Muscle layer of colon (tissue), 2 donors: ENCODE measurements at regions not wholly inside any gene's neighbourhood (a gene's known extent, or its start where the extent isn't known, plus 50 kb on each side); places are given as distances from the start of the nearest gene placed in this dataset.

ENCODE experiments used
- H3K27ac ChIP-seq: one replicate; pipeline ENCODE4 v1.7.0; 2013; ENCODE audit warnings: low read depth, mild to moderate bottlenecking, low read length, moderate library complexity
- H3K27me3 ChIP-seq, 2 donors: one replicate each; pipeline ENCODE4 v1.7.0; 2013; ENCODE audit warnings: low read length in 2 of 2, mild to moderate bottlenecking in 2 of 2; ENCODE audit not compliant: insufficient read depth in 2 of 2, control insufficient read depth in 1 of 2
- H3K36me3 ChIP-seq: one replicate; pipeline ENCODE4 v1.7.0; 2013; ENCODE audit warnings: mild to moderate bottlenecking, low read length; ENCODE audit not compliant: insufficient read depth
- H3K4me1 ChIP-seq: one replicate; pipeline ENCODE4 v1.7.0; 2013; ENCODE audit warnings: mild to moderate bottlenecking, low read length; ENCODE audit not compliant: insufficient read depth
- H3K4me3 ChIP-seq, 2 donors: one replicate each; pipeline ENCODE4 v1.7.0; 2013; ENCODE audit warnings: low read length in 2 of 2, low read depth in 1 of 2, mild to moderate bottlenecking in 1 of 2, moderate library complexity in 1 of 2
- H3K9ac ChIP-seq: one replicate; pipeline ENCODE4 v1.7.0; 2013; ENCODE audit warnings: low read length
- H3K9me3 ChIP-seq: one replicate; pipeline ENCODE4 v1.7.0; 2013; ENCODE audit warnings: mild to moderate bottlenecking, low read length
- donor health status: abdominal sarcoma.
- donor health status: Adenocarcinoma of cecum.

- H3K27ac ChIP-seq: no peak overlapping the region
- no peak overlapping the region for H3K9ac ChIP-seq
- H3K36me3 ChIP-seq: no peaks in the 10 kb centered on the region
These were observed 119.0 kb upstream of the CPSF6 start for GRCh38 chr12:69120354-69120753.

DNA sequence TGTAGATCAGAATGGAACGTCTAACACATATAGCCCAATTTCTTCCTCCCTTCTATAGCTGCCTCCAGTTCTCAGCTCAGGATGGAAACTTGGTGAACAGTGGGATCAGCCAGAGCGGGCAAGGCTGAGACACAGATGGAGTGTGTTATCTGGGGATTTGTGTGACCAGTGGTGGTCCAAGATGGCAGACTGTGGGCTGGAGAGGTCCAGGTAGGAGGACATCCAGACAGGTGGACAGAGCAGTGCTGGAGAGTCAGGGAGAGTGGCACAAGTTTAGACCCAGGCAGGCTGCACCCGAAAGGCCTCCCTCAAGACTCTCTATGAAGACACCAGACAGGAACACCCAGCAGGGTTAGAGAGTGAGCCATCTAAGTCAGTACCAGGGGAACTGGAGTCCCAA lies 116.1 kb upstream of the CPSF6 start:
- no peaks in the 10 kb centered on the region for H3K36me3 ChIP-seq
- H3K9me3 ChIP-seq: no peaks in the 10 kb centered on the region
- H3K4me1 ChIP-seq: peaks cover 3% of the 10 kb centered on the region
- H3K4me3 ChIP-seq: no peak overlapping the region
- no peak overlapping the region for H3K9ac ChIP-seq
- H3K27ac ChIP-seq: no peak overlapping the region
- H3K27me3 ChIP-seq: no peaks in the 10 kb centered on the region

More at GRCh38 chr12:69120354-69120753, 119.0 kb upstream of the CPSF6 start:
- no peaks in the 10 kb centered on the region for H3K27me3 ChIP-seq
- no peak overlapping the region for H3K4me3 ChIP-seq
- H3K4me1 ChIP-seq: peaks cover 3% of the 10 kb centered on the region
- H3K9me3 ChIP-seq: no peaks in the 10 kb centered on the region

DNA sequence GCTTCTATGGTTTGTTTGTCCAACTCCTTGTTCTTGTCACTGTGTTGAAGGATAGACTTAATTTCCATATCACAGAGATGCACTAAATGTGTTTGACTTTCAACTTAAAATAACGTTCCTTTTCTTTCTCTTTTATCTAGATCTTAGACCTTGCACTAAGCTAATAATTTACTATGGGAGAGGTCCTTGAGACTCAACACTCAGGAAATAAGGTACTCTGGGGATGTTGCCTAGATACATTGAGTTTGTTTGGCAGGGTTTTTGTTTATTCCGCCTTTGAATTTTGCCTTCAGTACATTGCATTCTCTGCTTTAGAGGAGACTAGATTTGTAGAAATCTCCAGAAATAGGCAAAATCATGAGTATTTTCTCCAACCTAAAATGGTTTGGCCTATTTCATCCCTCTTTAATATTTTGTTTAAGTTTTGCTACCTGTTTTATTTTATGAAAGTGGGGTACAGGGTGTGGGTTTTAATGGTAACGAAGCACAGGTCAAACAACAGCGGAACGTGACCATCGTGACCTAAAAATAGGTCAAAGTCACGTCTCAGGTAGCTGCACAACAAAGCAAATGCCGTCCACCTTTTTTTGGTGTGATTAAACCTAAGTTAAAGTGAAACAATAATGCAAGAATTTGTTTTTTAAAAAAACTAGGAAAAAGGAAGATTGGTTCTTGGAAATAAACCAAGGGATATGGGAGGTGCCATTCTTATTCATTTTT lies 115.3 kb upstream of the CPSF6 start:
- Histone ChIP-seq H3K27ac (no peak overlapping the region), H3K4me3 (no peak overlapping the region), H3K4me1 (peaks cover 3% of the 10 kb centered on the region), H3K9ac (no peak overlapping the region), H3K36me3 (no peaks in the 10 kb centered on the region), H3K9me3 (no peaks in the 10 kb centered on the region), H3K27me3 (no peaks in the 10 kb centered on the region)

- Histone ChIP-seq H3K4me3 (no peak overlapping the region), H3K27ac (no peak overlapping the region), H3K27me3 (no peaks in the 10 kb centered on the region), H3K4me1 (peaks cover 3% of the 10 kb centered on the region), H3K36me3 (no peaks in the 10 kb centered on the region), H3K9ac (no peak overlapping the region), H3K9me3 (no peaks in the 10 kb centered on the region)
These were observed 110.4 kb upstream of the CPSF6 start for GRCh38 chr12:69129017-69129416.

DNA sequence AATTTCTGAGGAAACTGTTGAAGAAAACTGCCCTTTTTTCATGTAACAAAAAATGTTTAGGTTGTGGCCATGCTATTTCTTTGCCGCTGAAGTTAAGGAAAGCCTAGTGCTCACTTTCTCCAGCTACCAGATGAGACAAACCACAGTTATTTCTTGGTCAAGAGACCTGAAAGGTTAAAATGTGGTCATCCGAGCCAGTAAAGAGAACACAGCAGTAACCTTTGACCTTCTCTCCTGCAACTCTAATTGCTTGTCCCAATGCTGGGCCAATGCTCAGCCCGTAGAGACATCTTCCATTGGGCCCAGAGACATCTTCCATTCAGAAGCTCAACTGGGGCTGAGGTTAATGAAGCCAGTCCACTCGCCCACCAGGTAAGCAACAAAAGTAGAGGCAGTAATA lies 109.8 kb upstream of the CPSF6 start:
- no peak overlapping the region for H3K9ac ChIP-seq
- no peaks in the 10 kb centered on the region for H3K4me1 ChIP-seq
- H3K36me3 ChIP-seq: no peaks in the 10 kb centered on the region
- no peaks in the 10 kb centered on the region for H3K27me3 ChIP-seq
- H3K27ac ChIP-seq: no peak overlapping the region
- no peak overlapping the region for H3K4me3 ChIP-seq
- no peaks in the 10 kb centered on the region for H3K9me3 ChIP-seq

DNA sequence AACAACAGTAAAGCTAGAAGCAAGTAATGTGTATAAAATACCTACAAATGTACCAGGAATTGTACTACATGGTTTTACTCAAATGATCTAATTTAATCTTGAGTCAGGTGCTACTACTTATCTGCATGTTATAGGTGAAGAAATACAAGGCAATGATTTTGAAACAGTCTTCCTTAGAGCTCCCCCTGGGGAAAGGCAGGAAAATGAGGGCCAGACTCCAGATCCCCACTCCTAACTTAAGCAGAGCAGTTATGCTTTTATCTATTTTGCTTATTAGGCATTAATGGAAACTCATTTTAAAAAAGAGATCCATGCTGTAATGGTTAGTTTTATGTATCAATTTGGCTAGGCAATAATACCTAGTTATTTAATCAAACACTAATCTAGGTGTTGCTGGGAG lies 109.3 kb upstream of the CPSF6 start:
- H3K9me3 ChIP-seq: no peaks in the 10 kb centered on the region
- no peaks in the 10 kb centered on the region for H3K4me1 ChIP-seq
- no peak overlapping the region for H3K4me3 ChIP-seq
- no peak overlapping the region for H3K9ac ChIP-seq
- H3K36me3 ChIP-seq: no peaks in the 10 kb centered on the region
- no peaks in the 10 kb centered on the region for H3K27me3 ChIP-seq
- H3K27ac ChIP-seq: no peak overlapping the region

DNA sequence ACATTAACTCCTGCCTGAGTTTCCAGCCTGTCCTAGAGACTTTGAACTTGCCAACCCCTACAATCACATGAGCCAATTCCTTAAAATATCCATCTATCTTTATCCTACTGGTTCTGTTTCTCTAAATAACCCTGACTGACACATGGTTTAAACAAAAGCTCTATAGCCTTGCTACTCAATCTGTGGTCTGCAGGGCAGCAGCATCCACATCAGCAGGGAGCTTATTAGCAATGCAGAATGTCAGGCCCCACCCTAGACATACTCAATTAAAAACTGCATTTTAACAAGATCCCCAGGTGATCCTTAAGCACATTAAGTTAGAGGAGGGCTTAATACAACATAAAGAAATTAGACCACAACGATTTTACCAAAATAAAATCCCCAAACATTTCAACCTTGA lies 108.3 kb upstream of the CPSF6 start:
- no peaks in the 10 kb centered on the region for H3K36me3 ChIP-seq
- H3K27me3 ChIP-seq: no peaks in the 10 kb centered on the region
- no peaks in the 10 kb centered on the region for H3K4me1 ChIP-seq
- H3K9ac ChIP-seq: no peak overlapping the region
- H3K27ac ChIP-seq: no peak overlapping the region
- no peak overlapping the region for H3K4me3 ChIP-seq
- no peaks in the 10 kb centered on the region for H3K9me3 ChIP-seq

DNA sequence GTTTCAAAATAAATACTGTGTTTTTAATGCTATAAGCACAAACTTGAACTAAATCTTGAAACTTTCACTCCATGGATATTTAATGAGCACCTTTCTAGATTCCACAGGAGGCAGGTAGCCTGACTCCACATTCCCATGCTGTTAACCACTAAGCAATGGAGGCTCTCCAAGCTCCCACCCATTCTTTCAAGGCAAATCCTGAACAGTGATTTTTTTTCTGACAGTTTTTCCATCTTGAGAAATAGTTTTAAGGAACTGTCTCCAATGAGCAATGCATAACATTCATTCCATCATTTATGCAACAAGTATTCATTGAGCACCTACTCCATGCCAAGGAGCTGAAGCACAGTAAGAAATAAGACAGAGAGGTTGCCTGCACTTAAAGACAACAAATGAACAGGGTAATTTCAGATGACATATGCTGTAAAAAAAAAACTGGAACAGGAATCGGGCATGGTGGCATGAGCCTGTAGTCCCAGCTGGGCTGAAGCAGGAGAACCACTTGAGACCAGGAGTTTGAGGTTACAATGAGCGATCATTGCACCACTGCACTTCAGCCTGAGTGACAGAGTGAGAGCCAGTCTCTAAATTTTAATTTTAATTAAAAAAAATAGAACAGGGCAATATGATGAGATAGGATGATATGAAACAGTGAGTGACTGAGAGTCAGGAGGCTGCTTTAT lies 102.3 kb upstream of the CPSF6 start:
- Histone ChIP-seq H3K9ac (no peak overlapping the region), H3K27ac (no peak overlapping the region), H3K9me3 (no peaks in the 10 kb centered on the region), H3K36me3 (no peaks in the 10 kb centered on the region), H3K4me1 (no peaks in the 10 kb centered on the region), H3K4me3 (no peak overlapping the region), H3K27me3 (no peaks in the 10 kb centered on the region)

- Histone ChIP-seq H3K9ac (no peak overlapping the region), H3K27ac (no peak overlapping the region), H3K4me1 (no peaks in the 10 kb centered on the region), H3K9me3 (no peaks in the 10 kb centered on the region), H3K36me3 (no peaks in the 10 kb centered on the region), H3K27me3 (no peaks in the 10 kb centered on the region), H3K4me3 (no peak overlapping the region)
These were observed 98.3 kb upstream of the CPSF6 start for GRCh38 chr12:69141074-69141473.

DNA sequence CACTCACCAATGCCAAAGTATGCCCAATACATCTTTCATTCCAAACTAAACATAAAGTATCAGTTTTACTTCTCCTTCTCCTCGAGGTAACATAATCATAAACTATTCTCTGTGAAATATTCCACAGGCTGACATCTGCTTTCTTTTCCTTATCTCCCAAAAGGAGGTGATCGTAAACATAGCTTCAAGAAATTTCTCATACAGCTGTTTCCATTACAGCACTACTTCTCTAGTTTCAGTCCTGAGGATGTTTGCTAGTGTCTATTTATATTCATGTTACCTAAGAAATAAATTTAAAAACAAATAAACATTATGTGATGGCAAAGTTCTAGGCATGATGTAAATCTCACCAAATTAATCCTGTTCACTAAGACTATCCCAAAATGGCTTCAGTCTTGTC lies 90.1 kb upstream of the CPSF6 start:
- Histone ChIP-seq H3K4me3 (no peak overlapping the region), H3K9me3 (no peaks in the 10 kb centered on the region), H3K27ac (no peak overlapping the region), H3K9ac (no peak overlapping the region), H3K4me1 (no peaks in the 10 kb centered on the region), H3K27me3 (no peaks in the 10 kb centered on the region), H3K36me3 (no peaks in the 10 kb centered on the region)

- Histone ChIP-seq H3K9me3 (no peaks in the 10 kb centered on the region), H3K27me3 (no peaks in the 10 kb centered on the region), H3K4me3 (no peak overlapping the region), H3K4me1 (no peaks in the 10 kb centered on the region), H3K27ac (no peak overlapping the region), H3K9ac (no peak overlapping the region), H3K36me3 (no peaks in the 10 kb centered on the region)
These were observed 89.1 kb upstream of the CPSF6 start for GRCh38 chr12:69150083-69150795.
